HG02870 (cell line): ENCODE measurements at regions not wholly inside any gene's neighbourhood (a gene's known extent, or its start where the extent isn't known, plus 50 kb on each side); places are given as distances from the start of the nearest gene placed in this dataset.

Experiments
- ATAC-seq: cut with Tn5 transposase; IDR thresholded peaks from one replicate; pipeline ENCODE4 v1.9.1; 2021; ENCODE audit warnings: mild to moderate bottlenecking, moderate library complexity; ENCODE audit not compliant: unreplicated experiment

DNA sequence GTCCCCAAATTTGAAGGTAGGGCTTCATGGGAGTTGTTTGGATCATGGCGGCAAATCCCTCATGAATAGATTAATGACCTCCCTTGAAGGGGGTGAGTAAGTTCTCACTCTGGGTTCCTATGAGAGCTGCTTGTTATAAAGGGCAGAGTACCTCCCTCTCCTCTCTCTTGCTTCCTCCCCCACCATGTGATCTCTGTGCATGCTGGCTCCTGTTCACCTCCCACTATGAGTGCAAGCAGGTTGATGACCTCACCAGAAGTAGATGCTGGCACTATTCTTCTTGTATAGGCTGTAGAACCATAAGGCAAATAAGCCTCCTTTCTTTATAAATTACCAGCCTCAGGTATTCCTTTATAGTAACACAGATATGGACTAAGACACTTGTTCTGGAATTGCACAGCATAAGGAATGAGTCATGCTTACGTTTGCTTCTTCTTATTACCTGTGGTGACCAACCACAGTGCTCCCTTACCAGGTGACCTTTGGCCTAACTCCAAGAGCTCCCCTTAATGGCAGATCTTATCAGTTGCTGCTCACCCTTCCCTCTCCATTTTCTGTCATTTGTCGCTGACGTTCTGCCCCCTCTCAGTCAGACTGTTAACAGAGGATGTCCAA is 559.5 kb upstream of the GCFC2 start:
- ATAC-seq = no peak

DNA sequence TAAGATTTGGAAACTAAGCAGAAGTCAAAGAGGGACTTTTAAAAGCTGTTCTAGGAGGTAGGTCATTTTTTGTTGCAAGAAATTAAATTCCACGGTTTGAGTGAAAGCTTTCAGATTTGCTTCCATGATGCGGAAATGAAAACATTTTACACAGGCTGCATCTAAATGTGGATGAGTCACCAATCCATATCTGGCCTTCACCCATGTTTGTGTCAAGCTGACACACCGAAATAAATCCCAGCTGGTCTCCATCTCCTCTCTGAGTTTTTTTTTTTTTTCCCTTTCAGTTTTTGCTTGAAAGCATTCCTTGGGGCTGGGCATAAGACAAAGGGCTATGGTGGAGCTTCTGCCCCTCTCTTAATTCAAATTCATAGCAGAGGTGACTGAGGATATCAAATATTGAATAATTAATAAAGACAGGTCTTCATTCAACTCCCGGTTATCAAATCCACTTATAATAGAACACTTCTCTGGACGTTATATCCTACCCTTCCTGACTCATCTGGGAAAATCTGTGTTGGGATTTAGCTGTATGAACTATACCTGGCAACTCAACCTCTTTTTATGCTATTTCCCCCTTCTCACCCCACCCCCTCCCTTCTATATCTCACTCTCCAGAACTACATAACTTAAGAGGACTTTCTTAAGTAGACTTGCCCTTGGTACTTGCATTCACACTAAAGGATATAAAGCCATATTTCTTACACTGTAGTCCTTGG is 558.3 kb upstream of the GCFC2 start:
- ATAC-seq = no peak

DNA sequence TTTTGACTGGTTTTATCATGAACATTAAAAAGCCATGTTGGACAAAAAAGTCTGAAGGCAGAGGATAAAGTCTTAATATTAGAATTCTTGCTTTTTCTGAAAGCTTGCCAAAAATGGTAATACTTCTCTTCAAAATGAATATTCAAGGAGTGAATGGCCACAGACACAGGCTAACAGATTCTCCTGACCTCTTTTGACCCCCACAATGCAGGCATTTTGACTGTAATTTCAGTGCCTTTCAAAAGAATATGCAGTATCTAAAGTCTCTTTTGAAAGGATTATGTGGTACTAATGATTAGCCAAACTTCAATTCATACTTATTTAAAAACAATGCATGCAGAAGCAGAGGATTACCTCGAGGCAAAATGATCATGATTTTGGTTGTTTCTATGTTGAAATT is 557.8 kb upstream of the GCFC2 start:
- no peak for ATAC-seq

DNA sequence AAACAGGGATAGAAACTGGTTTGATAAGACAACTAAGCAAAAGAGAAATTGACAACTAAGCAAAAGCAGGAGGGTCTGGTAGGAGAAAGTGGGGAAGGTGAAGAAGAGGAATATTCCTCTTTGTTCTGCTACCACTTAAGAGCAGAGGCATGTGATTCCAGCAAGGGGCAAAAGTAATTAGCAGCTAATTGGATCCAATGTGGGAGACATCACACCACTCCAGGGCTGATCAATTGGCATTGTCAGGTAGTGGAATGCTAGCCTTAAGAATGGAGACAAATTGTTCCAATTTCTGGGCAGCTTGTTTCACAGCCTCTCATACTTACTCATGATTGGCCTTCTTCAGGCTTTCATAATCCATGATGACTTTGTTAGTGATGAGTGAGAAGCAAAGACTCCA is 547.1 kb upstream of the GCFC2 start:
- ATAC-seq = no peak

DNA sequence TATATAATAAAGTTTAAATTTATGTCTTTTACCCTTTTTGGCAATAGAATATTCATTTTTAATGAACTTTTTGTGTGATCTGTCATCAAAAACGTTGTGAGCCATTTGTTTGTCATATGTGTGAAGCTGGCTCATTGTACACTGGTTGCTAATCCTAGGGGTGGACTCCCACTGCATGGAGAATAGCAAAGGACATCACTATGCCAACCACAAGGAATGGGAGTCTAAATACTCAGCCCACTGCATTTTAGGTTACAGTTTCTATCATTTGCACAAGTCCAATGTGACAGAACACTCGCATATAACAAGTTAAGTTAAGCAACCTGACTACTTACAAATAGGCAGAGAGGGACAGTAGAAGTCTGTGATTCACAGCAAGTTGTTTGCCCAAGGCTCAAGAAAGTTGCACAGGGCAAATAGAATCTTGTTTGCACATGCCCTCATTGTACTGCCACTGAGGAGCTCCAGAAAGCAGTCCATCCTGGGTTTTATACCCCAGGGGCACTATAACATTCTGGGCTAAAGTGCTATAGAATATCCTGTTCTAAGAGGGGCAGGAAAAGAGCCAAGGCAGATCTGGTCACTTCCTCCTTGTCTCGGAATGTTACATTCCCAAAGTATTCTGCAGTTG is 545.9 kb upstream of the GCFC2 start:
- ATAC-seq = no peak

DNA sequence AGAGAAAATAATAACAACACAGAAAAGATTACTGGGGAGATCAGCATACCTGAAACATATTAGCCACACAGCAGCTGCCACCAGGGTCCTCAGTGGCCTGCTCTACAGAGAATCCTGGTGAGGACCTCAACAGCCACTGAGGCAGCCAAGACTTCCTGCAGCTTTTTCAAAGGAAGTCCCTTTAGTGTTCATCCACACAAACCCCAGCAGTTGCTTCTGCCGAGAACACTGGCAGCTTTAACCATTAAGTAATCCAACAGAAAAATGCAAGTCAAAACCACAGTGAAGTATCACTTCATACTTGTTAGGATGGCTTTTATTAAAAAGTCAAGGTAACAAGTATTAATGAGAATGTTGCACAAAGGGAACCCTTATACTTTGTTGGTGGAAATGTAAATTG is 542.0 kb upstream of the GCFC2 start:
- ATAC-seq = no peak

DNA sequence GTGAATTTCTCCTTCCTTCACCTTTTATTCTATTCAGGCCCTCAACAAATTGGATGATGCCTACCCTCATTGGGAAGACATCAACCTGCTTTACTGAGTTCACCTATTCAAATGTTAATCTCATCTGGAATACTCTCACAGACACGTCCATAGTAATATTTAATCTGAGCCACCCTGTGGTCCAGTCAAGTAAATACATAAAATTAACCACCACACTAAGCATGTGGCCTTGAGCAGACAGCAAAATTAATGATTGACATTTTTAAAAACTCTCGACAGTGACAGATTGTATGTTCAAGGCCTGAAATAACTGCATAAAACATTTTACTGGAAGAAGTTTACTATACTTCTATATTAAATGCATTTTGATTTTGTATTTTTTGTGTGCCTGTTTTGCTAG is 540.6 kb upstream of the GCFC2 start:
- ATAC-seq = no peak

DNA sequence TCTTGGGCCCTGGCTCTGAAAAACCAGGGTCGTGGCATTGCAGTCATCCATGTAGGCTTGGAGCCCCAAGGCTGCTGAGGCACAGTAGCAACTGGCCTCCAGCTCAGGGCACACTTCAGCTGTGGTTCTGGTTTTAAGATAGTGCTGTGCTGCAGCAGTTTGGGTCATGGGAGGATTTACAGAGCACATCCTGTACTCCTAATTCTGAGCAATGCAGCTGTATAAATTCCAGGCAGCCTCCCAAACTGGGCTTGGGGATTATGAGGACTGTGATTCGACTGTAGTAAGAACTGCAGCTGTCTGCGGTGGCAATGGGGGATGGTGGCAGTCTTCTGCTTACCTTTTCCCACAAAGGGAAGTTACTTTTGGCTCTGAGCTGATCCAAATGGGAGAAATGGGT is 536.3 kb upstream of the GCFC2 start:
- ATAC-seq = no peak

DNA sequence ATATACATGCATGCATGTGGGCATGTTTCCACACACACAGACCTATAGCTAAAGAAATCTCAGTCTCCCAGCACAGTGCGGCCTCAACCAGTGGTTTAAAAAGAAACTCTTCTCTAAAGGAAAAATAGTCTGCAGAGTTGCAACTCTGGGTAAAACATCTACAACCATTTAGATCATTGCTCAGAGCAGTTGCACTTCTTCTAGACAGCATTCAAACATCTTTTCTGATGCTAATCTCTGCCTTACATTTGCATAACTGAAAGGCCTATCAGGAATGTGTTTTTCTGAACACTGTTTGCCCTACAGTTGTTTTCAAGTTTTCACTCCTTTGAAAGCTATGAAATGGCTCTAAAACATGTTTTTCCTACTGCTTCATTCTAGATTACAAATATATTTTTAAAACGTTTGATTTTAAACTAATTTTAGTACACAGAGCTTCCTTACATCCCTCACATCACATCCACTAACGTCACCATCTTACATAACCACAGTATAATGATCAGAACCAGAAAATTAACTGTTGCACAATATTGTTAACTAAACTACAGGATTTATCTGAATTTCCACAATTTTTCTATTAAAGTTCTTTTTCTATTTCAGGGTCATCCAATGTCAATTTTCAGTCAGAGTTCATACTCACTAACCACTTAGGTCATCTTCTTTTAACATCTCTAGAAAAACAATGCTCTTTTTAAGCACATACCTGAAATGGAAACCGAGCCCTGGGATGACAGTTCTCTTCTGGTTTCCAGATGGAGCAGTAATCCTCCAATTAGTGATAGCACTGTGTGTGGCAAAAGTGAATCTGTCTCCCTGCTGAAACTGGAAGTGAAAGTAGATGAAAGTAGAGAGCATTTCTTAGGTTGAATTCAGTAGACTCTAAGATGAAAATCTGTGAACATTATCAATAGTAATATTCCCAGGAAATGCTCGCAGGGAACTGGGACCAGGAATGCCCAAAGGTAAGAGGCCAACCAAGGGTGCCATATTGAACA is 501.6 kb upstream of the GCFC2 start:
- no peak for ATAC-seq

DNA sequence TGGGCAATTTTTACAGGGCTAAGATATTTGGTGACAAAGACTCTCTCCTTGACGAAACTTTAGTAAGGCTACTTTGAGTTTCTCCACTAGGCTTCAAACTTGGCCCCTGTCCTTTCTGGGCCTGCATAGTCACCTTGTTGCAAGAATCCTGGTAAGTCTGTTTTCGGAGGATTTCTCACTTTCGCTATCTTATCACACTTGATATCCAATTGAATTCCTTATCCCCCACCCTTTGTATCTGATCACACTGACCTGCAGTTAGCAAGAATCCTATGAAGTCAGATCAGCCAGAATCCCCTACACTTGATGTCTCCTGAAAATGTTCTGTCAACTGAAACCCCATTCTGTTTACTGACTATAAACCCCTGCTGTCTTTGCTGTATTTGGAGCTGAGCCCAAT is 499.8 kb upstream of the GCFC2 start:
- ATAC-seq = no peak

DNA sequence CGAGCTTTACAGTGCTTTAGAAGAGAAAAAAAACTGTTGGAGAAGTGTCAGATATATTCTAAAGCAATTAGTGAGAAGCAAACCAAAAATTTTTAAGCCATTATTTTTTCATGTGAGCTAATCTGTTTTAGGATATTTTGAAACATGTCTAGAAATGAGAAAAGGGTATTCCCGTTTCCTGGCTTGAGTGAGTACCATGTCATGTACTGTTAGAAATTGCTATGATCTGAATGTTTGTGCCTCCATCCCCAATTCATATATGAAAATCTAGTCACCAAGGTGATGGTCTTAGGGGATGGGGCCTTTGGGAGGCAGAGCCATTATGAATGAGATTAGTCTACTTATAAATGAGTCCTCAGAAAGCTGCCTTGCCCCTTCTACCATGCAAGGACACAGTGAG is 493.3 kb upstream of the GCFC2 start:
- ATAC-seq = peak; percentile 57

DNA sequence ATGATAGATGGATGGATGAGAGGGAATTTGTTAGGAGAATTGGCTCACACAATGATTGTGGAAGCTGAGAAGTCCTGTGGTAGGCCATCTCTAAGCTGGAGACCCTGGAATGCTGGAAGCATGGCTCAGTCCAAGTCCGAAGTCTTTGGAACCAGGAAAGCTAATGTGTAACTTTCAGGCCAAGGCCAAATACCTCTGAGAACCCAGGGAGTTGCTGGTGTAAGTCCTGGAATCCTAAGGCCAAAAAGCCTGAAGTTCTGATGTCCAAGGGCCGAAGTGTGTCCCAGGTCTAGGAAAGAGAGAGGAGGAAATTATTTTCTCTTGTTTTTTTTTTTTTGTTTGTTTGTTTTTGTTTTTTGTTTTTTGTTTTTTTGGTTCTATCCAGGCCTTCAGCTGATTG is 492.2 kb upstream of the GCFC2 start:
- no peak for ATAC-seq

DNA sequence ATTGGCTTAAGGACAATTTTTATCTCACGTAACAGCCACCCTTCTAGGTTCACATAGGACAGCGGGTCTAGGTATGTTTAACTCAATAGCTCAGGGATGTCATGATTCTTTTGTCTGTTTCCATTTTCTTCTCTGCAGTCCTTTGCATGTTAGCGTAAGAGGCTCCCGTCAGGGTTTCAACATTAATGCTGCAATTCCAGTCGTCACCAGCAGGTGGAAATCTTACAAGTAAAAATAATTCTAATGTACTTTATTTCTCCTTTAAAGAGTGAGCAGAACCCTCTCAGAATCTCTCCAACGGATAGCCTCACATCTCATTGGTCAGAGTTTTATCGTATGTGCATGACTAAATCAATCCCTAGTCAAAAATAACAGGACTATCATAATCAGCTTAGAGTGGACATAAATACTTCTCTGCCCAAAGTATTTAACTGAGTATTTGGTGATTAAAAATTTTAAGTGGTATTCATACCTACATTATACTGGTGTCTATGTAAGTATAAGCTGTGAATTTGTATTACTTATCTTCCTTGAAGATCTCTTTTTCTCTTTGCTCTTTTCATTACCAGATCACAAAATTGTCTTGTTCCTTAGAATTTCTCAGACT is 487.2 kb upstream of the GCFC2 start:
- peak; percentile 77 for ATAC-seq

DNA sequence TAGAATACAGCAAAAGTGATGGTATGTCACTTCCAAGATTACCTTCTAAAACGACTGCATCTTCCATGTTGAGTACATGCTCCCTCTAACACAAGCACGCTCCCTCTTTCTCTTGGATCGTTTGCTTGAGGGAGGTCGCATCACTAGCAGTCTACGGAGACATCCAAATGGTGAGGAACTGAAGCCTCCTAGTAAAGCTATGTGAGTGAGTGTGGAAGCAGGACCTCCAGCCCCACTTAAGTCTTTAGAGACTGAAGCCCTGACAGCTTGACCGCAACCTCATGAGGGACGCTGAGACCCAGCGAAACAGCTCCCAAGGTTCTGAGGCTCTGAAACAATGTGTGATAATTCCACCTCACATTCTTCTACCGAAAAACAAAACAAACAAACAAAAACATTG is 486.7 kb upstream of the GCFC2 start:
- ATAC-seq = no peak

DNA sequence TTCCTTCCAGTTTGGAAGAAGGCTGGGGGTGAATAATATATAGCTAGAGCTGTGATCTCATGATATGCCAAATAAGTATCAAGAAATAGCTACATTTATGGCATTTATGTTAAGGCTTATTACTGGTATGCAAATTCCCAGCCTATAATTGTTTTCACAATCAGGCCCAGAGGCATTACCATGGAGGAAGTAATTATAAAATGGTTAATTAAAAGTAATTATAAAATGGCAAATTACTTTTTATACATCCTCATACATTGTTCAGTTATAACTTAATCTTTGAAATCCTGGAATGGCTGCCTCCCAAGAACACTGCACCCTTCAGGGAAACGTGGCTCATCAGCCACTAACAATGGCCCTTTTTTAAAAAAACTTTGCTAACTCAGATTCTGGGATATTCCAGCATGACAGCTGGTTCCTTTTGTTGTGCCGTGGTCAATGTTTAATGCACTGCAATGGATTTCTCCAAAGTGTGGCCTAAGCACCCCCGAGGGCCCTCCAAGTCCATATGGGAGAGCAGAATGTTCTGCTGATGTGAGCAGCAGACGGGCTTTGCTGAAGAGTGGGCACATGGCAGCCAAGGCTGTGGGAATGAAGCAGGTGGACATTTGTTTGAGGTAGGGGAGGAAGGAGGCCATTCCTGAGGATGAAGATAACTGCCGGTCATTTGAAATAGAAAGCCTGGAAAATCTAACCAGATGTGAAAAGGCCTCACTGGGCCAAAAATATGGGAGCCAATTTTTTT is 483.5 kb upstream of the GCFC2 start:
- no peak for ATAC-seq

DNA sequence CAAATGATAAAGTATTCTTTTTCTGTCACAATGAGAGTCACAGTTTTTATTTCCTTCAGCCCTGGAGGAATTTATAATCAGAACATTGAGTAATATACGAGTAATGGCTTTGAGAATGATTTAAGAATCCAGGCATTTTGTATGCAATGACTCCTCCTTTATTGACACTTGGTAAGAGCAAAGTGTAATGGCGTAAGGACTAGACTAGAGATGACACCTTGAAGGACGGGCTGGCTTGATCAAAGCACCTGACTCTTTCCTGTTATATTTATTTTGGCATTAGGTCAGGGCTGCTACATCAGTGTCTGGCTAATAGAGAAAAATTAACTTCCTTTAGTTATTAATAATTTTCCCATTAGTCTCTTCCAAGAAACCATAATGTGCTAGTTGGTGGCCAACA is 482.4 kb upstream of the GCFC2 start:
- no peak for ATAC-seq

DNA sequence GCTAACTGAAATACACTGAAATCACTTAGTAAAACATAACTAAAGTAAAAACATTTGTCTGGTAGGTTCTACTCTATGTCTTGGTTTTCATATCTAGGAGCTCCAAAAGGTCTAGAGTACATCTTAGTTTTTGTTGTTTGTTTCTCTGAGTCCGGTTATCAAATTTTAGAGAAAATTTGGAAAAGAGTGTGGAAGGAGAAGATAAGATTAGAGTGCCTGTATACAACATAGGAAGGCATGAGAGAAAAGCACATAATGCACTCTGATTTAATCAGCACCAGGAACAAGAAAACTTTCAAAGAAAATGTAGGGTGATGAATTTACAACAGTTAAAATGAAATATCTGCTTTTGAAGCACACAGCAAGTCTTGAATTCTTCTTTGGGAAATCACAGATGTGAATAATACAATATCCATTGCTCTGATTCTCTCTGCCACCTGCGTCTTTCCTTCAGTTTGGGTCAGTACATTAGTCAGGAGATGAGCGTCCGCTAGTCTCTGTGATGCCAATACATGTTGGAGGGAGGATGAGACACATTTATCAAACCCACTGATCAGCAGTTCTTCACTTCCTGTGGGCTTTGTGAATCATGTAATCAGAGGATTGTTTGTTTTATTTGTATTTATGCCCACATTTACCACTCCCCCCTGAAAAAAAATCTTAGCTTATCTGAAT is 477.8 kb upstream of the GCFC2 start:
- ATAC-seq = no peak

DNA sequence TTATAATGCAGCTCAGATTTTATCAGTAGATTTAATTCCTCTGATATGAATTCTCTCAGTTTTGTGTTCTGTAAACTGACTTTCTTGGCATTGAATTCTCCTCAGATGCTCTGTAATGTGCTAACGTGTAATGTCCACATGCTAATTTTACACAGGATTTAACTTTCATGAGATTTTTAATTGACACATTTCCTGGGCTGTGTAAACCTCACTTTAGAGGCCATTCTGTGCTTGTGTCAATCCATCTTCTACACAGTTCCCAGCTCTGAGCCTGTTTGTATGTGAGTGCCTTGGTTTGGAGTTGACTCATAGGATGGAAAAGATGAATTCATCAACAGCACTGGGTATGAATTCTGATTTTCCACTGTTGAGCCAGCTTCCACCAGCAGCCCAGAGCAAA is 476.7 kb upstream of the GCFC2 start:
- no peak for ATAC-seq

DNA sequence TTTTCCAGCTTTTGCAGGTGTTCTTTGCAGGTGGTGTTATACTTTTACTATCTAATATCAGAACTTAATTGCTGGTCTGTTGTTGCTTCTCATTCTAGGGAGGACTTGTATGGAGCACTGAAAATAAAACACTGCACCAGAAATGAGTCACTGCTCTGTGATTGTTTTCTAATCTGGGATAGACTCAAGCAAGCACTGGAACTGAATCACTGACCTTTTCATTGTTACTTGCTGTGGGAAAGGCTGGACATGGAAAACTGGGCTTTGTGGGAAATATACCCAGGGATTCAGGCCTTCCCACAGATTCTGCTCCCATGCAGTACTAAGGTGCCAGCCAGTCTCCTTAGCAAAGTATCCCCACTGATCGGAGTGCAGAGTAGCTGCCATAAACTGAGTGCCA is 470.0 kb upstream of the GCFC2 start:
- no peak for ATAC-seq

DNA sequence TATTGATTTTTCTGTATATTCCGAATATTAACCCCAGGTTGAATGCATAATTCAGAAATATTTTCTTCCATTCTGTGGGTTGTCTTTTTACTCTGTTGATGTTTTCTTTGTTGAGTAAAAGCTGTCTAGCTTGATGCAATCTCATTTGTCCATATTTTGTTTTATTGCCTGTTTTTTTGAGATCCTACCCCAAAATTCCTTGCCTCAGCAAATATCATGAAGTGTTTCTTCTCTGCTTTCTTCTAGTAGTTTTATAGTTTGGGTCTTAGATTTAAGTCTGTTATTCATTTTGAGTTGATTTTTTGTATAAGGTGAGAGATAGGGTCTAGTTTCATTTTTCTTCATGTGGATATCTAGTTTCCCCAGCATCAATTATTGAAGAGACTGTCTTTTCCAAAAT is 467.9 kb upstream of the GCFC2 start:
- no peak for ATAC-seq
